ENCODE measurements at regions not wholly inside any gene's neighbourhood (a gene's known extent, or its start where the extent isn't known, plus 50 kb on each side); places are given as distances from the start of the nearest gene placed in this dataset.

GRCh38 chr12:89029961-89030360, 322.3 kb downstream of the DUSP6 start:
- Histone ChIP-seq H3K36me3 (ENCODE audit: control insufficient read depth, insufficient read depth, low read length) (no peaks in the 10 kb centered on the region), H3K9me3 (ENCODE audit: control insufficient read depth, low read length) (no peaks in the 10 kb centered on the region), H3K9ac (ENCODE audit: extremely low read depth, low read length, poor library complexity, severe bottlenecking) (no peak overlapping the region), H3K4me3 (ENCODE audit: low read length) (no peak overlapping the region), H3K27ac (ENCODE audit: low read depth, low read length) (no peak overlapping the region), H3K4me1 (ENCODE audit: control insufficient read depth, insufficient read depth, low read length) (no peaks in the 10 kb centered on the region), H3K27me3 (ENCODE audit: control insufficient read depth, insufficient read depth, low read length, poor library complexity, severe bottlenecking) (no peaks in the 10 kb centered on the region)
- Mint-ChIP-seq H3K27me3 (ENCODE audit: insufficient read depth) (peaks cover 10% of the 10 kb centered on the region), H3K4me3 (no peak overlapping the region), H3K27ac (no peak overlapping the region), H3K36me3 (ENCODE audit: low read depth) (no peaks in the 10 kb centered on the region), H3K4me1 (peaks cover 5% of the 10 kb centered on the region), H3K9me3 (no peaks in the 10 kb centered on the region)
- WGBS, 2 experiments (ENCODE audit: insufficient coverage in 1 of 2, insufficient read length in 1 of 2) = 97 to 100% methylated on average over 1 to 2 of the region's 2 CpGs
- no peak for DNase-seq
- TF ChIP-seq, protein P1, sequence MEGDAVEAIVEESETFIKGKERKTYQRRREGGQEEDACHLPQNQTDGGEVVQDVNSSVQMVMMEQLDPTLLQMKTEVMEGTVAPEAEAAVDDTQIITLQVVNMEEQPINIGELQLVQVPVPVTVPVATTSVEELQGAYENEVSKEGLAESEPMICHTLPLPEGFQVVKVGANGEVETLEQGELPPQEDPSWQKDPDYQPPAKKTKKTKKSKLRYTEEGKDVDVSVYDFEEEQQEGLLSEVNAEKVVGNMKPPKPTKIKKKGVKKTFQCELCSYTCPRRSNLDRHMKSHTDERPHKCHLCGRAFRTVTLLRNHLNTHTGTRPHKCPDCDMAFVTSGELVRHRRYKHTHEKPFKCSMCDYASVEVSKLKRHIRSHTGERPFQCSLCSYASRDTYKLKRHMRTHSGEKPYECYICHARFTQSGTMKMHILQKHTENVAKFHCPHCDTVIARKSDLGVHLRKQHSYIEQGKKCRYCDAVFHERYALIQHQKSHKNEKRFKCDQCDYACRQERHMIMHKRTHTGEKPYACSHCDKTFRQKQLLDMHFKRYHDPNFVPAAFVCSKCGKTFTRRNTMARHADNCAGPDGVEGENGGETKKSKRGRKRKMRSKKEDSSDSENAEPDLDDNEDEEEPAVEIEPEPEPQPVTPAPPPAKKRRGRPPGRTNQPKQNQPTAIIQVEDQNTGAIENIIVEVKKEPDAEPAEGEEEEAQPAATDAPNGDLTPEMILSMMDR (conservative IDR thresholded peaks at IDR 0.05) = no peak

- Mint-ChIP-seq H3K4me1 (peaks cover 5% of the 10 kb centered on the region), H3K27me3 (ENCODE audit: insufficient read depth) (peaks cover 3% of the 10 kb centered on the region), H3K9me3 (no peaks in the 10 kb centered on the region), H3K36me3 (ENCODE audit: low read depth) (no peaks in the 10 kb centered on the region), H3K4me3 (no peak overlapping the region), H3K27ac (no peak overlapping the region)
- no peak overlapping the region for H3K27ac ChIP-seq (ENCODE audit: low read depth, low read length)
- WGBS, 2 experiments (ENCODE audit: insufficient coverage in 1 of 2, insufficient read length in 1 of 2) = 93 to 94% methylated on average over 3 of the region's 4 CpGs
- no peaks in the 10 kb centered on the region for H3K36me3 ChIP-seq (ENCODE audit: control insufficient read depth, insufficient read depth, low read length)
- no peak overlapping the region for H3K9ac ChIP-seq (ENCODE audit: extremely low read depth, low read length, poor library complexity, severe bottlenecking)
- no peaks in the 10 kb centered on the region for H3K27me3 ChIP-seq (ENCODE audit: control insufficient read depth, insufficient read depth, low read length, poor library complexity, severe bottlenecking)
- TF ChIP-seq, protein P1 (conservative IDR thresholded peaks at IDR 0.05) = no peak
- no peak for DNase-seq
- H3K4me3 ChIP-seq (ENCODE audit: low read length) = no peak overlapping the region
- no peaks in the 10 kb centered on the region for H3K4me1 ChIP-seq (ENCODE audit: control insufficient read depth, insufficient read depth, low read length)
- no peaks in the 10 kb centered on the region for H3K9me3 ChIP-seq (ENCODE audit: control insufficient read depth, low read length)
Measured at GRCh38 chr12:89024580-89024979, 327.7 kb downstream of the DUSP6 start.

- Histone ChIP-seq H3K27ac (ENCODE audit: low read depth, low read length) (no peak overlapping the region), H3K36me3 (ENCODE audit: control insufficient read depth, insufficient read depth, low read length) (no peaks in the 10 kb centered on the region), H3K9ac (ENCODE audit: extremely low read depth, low read length, poor library complexity, severe bottlenecking) (no peak overlapping the region), H3K4me1 (ENCODE audit: control insufficient read depth, insufficient read depth, low read length) (no peaks in the 10 kb centered on the region), H3K9me3 (ENCODE audit: control insufficient read depth, low read length) (no peaks in the 10 kb centered on the region), H3K4me3 (ENCODE audit: low read length) (no peak overlapping the region), H3K27me3 (ENCODE audit: control insufficient read depth, insufficient read depth, low read length, poor library complexity, severe bottlenecking) (no peaks in the 10 kb centered on the region)
- Mint-ChIP-seq H3K4me1 (peaks cover 5% of the 10 kb centered on the region), H3K27me3 (ENCODE audit: insufficient read depth) (peaks cover 3% of the 10 kb centered on the region), H3K36me3 (ENCODE audit: low read depth) (no peaks in the 10 kb centered on the region), H3K9me3 (no peaks in the 10 kb centered on the region), H3K4me3 (no peak overlapping the region), H3K27ac (no peak overlapping the region)
- TF ChIP-seq, protein P1 (conservative IDR thresholded peaks at IDR 0.05) = no peak
- no peak for DNase-seq
- 90% methylated on average over 2 of the region's 2 CpGs; no CpG with 5 or more reads in 1 of the 2 experiments for WGBS, 2 experiments (ENCODE audit: insufficient coverage in 1 of 2, insufficient read length in 1 of 2)
Measured at GRCh38 chr12:89023936-89024335, 328.4 kb downstream of the DUSP6 start.
